Bronchial epithelial cell (primary cell): ENCODE measurements at regions not wholly inside any gene's neighbourhood (a gene's known extent, or its start where the extent isn't known, plus 50 kb on each side); places are given as distances from the start of the nearest gene placed in this dataset.
A peak's percentile ranks its signal among the peaks of the same experiment; 100 is the strongest.

Experiments used
- DNase-seq: peaks from one replicate; pipeline ENCODE4 v3.0.0-alpha.2; 2010; ENCODE audit warnings: low read depth
- FAIRE-seq: peaks from 2 replicates; lab custom pipeline; 2011; peaks lifted over from hg19 to GRCh38; lab: Jason Lieb, UNC
- H3K27me3 ChIP-seq: 2 replicates; pipeline ENCODE4 v1.5.1; 2011; ENCODE audit warnings: low read length; ENCODE audit not compliant: control insufficient read depth, insufficient read depth
- H3K36me3 ChIP-seq: 2 replicates; pipeline ENCODE4 v1.5.1; 2011; ENCODE audit warnings: low read length; ENCODE audit not compliant: control insufficient read depth, insufficient read depth
- H3K4me3 ChIP-seq: 2 replicates; pipeline ENCODE4 v1.5.1; 2011; ENCODE audit warnings: mild to moderate bottlenecking, low read depth, low read length, control low read depth
- CTCF ChIP-seq: IDR thresholded peaks from 2 replicates; pipeline ENCODE4 v1.5.1; 2011; ENCODE audit warnings: mild to moderate bottlenecking, moderate library complexity, low read length, control low read depth, inconsistent platforms; ENCODE audit not compliant: insufficient read depth, severe bottlenecking

GRCh38 chr15:53209396-53210042 is 419.4 kb upstream of the ONECUT1 start:
- no peak for FAIRE-seq
- no peak for DNase-seq
- Histone ChIP-seq H3K4me3 (no peak overlapping the region), H3K27me3 (no peaks in the 10 kb centered on the region), H3K36me3 (no peaks in the 10 kb centered on the region)
- no peak for TF ChIP-seq CTCF

GRCh38 chr15:53208751-53209150 is 418.6 kb upstream of the ONECUT1 start:
- no peaks in the 10 kb centered on the region for H3K27me3 ChIP-seq
- H3K36me3 ChIP-seq, result no peaks in the 10 kb centered on the region
- no peak overlapping the region for H3K4me3 ChIP-seq
- no peak for FAIRE-seq
- TF ChIP-seq CTCF, result no peak
- no peak for DNase-seq

- DNase-seq, result no peak
- H3K36me3 ChIP-seq, result no peaks in the 10 kb centered on the region
- H3K27me3 ChIP-seq, result no peaks in the 10 kb centered on the region
- no peak overlapping the region for H3K4me3 ChIP-seq
- no peak for FAIRE-seq
- TF ChIP-seq CTCF, result no peak
Measured at GRCh38 chr15:53203454-53203853, 413.3 kb upstream of the ONECUT1 start.

- no peak for FAIRE-seq
- H3K27me3 ChIP-seq, result no peaks in the 10 kb centered on the region
- DNase-seq, result no peak
- no peaks in the 10 kb centered on the region for H3K36me3 ChIP-seq
- no peak overlapping the region for H3K4me3 ChIP-seq
- TF ChIP-seq CTCF, result no peak
Measured at GRCh38 chr15:53202876-53203275, 412.7 kb upstream of the ONECUT1 start.

- Histone ChIP-seq H3K36me3 (no peaks in the 10 kb centered on the region), H3K4me3 (no peak overlapping the region), H3K27me3 (no peaks in the 10 kb centered on the region)
- DNase-seq (peak; percentile 35), FAIRE-seq (no peak)
- peak; percentile 98 for TF ChIP-seq CTCF
Measured at GRCh38 chr15:53197426-53197839, 407.3 kb upstream of the ONECUT1 start.

GRCh38 chr15:53196788-53197187 is 406.7 kb upstream of the ONECUT1 start:
- DNase-seq (no peak), FAIRE-seq (no peak)
- H3K36me3 ChIP-seq, result no peaks in the 10 kb centered on the region
- no peaks in the 10 kb centered on the region for H3K27me3 ChIP-seq
- no peak overlapping the region for H3K4me3 ChIP-seq
- no peak for TF ChIP-seq CTCF
